GM23248 (cell line): ENCODE measurements at regions not wholly inside any gene's neighbourhood (a gene's known extent, or its start where the extent isn't known, plus 50 kb on each side); places are given as distances from the start of the nearest gene placed in this dataset.

ENCODE experiments used
- DNase-seq: peaks from one replicate; pipeline ENCODE4 v3.0.0-alpha.2; 2015
- H2AFZ ChIP-seq: fragments of 200-600 bp; sonication (generic); 2 replicates; pipeline ENCODE4 v1.6.1; 2016; ENCODE audit warnings: antibody characterized with exemption
- H3F3A ChIP-seq: fragments of 200-600 bp; sonication (generic); 2 replicates; pipeline ENCODE4 v1.6.1; 2016; ENCODE audit warnings: mild to moderate bottlenecking, antibody characterized with exemption, mixed run types; ENCODE audit not compliant: insufficient read depth
- H3K27ac ChIP-seq: fragments of 200-600 bp; sonication (generic); 2 replicates; pipeline ENCODE4 v1.5.1; 2016; ENCODE audit warnings: mild to moderate bottlenecking
- H3K27me3 ChIP-seq: fragments of 200-600 bp; sonication (generic); replicated peaks from 2 replicates; pipeline ENCODE4 v1.6.1; 2016; ENCODE audit warnings: mild to moderate bottlenecking; ENCODE audit not compliant: insufficient read depth
- H3K36me3 ChIP-seq: fragments of 200-600 bp; sonication (generic); 2 replicates; pipeline ENCODE4 v1.6.1; 2016; ENCODE audit warnings: low read depth, mild to moderate bottlenecking
- H3K4me1 ChIP-seq: fragments of 200-600 bp; sonication (generic); 2 replicates; pipeline ENCODE4 v1.6.1; 2016; ENCODE audit warnings: mild to moderate bottlenecking; ENCODE audit not compliant: insufficient read depth
- H3K4me2 ChIP-seq: fragments of 200-600 bp; sonication (generic); one replicate; pipeline ENCODE4 v1.6.1; 2016; ENCODE audit warnings: mild to moderate bottlenecking; ENCODE audit not compliant: unreplicated experiment
- H3K4me3 ChIP-seq: fragments of 200-600 bp; sonication (generic); 2 replicates; pipeline ENCODE4 v1.5.1; 2016; ENCODE audit warnings: mild to moderate bottlenecking
- H3K79me2 ChIP-seq: fragments of 200-600 bp; sonication (generic); 2 replicates; pipeline ENCODE4 v1.6.1; 2016; ENCODE audit warnings: mild to moderate bottlenecking; ENCODE audit not compliant: insufficient read depth
- H3K9ac ChIP-seq: fragments of 200-600 bp; sonication (generic); 2 replicates; pipeline ENCODE4 v1.6.1; 2016; ENCODE audit warnings: mild to moderate bottlenecking
- H3K9me2 ChIP-seq: fragments of 200-600 bp; sonication (generic); 2 replicates; pipeline ENCODE4 v1.6.1; 2016; ENCODE audit warnings: mixed run types, mild to moderate bottlenecking, moderate library complexity; ENCODE audit not compliant: insufficient read depth
- H3K9me3 ChIP-seq: fragments of 200-600 bp; sonication (generic); one replicate; pipeline ENCODE4 v1.6.1; 2017; ENCODE audit warnings: low read depth
- H4K20me1 ChIP-seq: fragments of 200-600 bp; sonication (generic); 2 replicates; pipeline ENCODE4 v1.6.0; 2016; ENCODE audit not compliant: insufficient read depth
- EZH2 ChIP-seq: fragments of 200-600 bp; sonication (generic); IDR thresholded peaks from 2 replicates; pipeline ENCODE4 v1.6.1; 2018; ENCODE audit warnings: antibody characterized with exemption, mild to moderate bottlenecking; ENCODE audit not compliant: insufficient read depth, poor library complexity, severe bottlenecking
- EZH2phosphoT487 ChIP-seq: fragments of 200-600 bp; sonication (generic); IDR thresholded peaks from 2 replicates; pipeline ENCODE4 v1.6.1; 2018; ENCODE audit warnings: antibody characterized with exemption, moderate library complexity, mild to moderate bottlenecking, low read depth; ENCODE audit not compliant: insufficient read depth
- WGBS, 2 experiments: methylation state at CpG; one replicate each; pipeline ENCODE4 v1.1.6; 2015 to 2017; ENCODE audit warnings: low lambda C conversion rate in 2 of 2, low coverage in 1 of 2; ENCODE audit errors: missing lambda C conversion rate in 2 of 2; 5-methylcytosine and 5-hydroxymethylcytosine counted together
- in situ Hi-C: fragments of 300-500 bp; cut with MboI; formaldehyde crosslinking; loops from 2 replicates; pipeline ENCODE4 v1.15.0; 2020

- H3K4me2 ChIP-seq: no peak overlapping the region
- H2AFZ ChIP-seq: no peak overlapping the region
- DNase-seq: no peak
- no peaks in the 10 kb centered on the region for H3K36me3 ChIP-seq
- no peak overlapping the region for H3K4me3 ChIP-seq
- H3K79me2 ChIP-seq: no peaks in the 10 kb centered on the region
- no peaks in the 10 kb centered on the region for H3K9me3 ChIP-seq
- no peaks in the 10 kb centered on the region for H3F3A ChIP-seq
- no peaks in the 10 kb centered on the region for H3K4me1 ChIP-seq
- TF ChIP-seq EZH2phosphoT487: no peak
- TF ChIP-seq EZH2: no peak
- no peaks in the 10 kb centered on the region for H4K20me1 ChIP-seq
- 46 to 49% methylated on average over 8 of the region's 8 CpGs for WGBS, 2 experiments
- no peak overlapping the region for H3K9ac ChIP-seq
- H3K27ac ChIP-seq: no peak overlapping the region
- in situ Hi-C loops: no loop called here
- H3K9me2 ChIP-seq: no peaks in the 10 kb centered on the region
- 0 out of 2 replicates have a peak, but pooled peaks cover 6% of the 10 kb centered on the region for H3K27me3 ChIP-seq
Observed at GRCh38 chr19:28522545-28522922, 690.4 kb downstream of the UQCRFS1 start.

GRCh38 chr19:28521614-28522544 lies 691.1 kb downstream of the UQCRFS1 start:
- H3K27ac ChIP-seq: no peak overlapping the region
- H4K20me1 ChIP-seq: no peaks in the 10 kb centered on the region
- no peak for DNase-seq
- H3K4me1 ChIP-seq: no peaks in the 10 kb centered on the region
- 0 out of 2 replicates have a peak, but pooled peaks cover 6% of the 10 kb centered on the region for H3K27me3 ChIP-seq
- no peaks in the 10 kb centered on the region for H3K9me2 ChIP-seq
- no peak overlapping the region for H3K9ac ChIP-seq
- H3F3A ChIP-seq: no peaks in the 10 kb centered on the region
- no peaks in the 10 kb centered on the region for H3K36me3 ChIP-seq
- no peaks in the 10 kb centered on the region for H3K79me2 ChIP-seq
- no peaks in the 10 kb centered on the region for H3K9me3 ChIP-seq
- in situ Hi-C loops: no loop called here
- H3K4me3 ChIP-seq: no peak overlapping the region
- 21 to 25% methylated on average over 9 of the region's 9 CpGs for WGBS, 2 experiments
- TF ChIP-seq EZH2 (no peak), EZH2phosphoT487 (no peak)
- H3K4me2 ChIP-seq: no peak overlapping the region
- H2AFZ ChIP-seq: no peak overlapping the region

GRCh38 chr19:28520998-28521568 lies 691.9 kb downstream of the UQCRFS1 start:
- Histone ChIP-seq H3K4me2 (no peak overlapping the region), H2AFZ (no peak overlapping the region), H3K9ac (no peak overlapping the region), H3K9me2 (no peaks in the 10 kb centered on the region), H3K27me3 (0 out of 2 replicates have a peak, but pooled peaks cover 6% of the 10 kb centered on the region), H3K79me2 (no peaks in the 10 kb centered on the region), H4K20me1 (no peaks in the 10 kb centered on the region), H3F3A (no peaks in the 10 kb centered on the region), H3K4me3 (no peak overlapping the region), H3K4me1 (no peaks in the 10 kb centered on the region), H3K9me3 (no peaks in the 10 kb centered on the region), H3K36me3 (no peaks in the 10 kb centered on the region), H3K27ac (no peak overlapping the region)
- TF ChIP-seq EZH2 (no peak), EZH2phosphoT487 (no peak)
- DNase-seq: no peak
- in situ Hi-C loops: no loop called here

- WGBS, 2 experiments: 22 to 23% methylated on average over 15 of the region's 15 CpGs
- Histone ChIP-seq H3K27me3 (0 out of 2 replicates have a peak, but pooled peaks cover 6% of the 10 kb centered on the region), H3K9me3 (no peaks in the 10 kb centered on the region), H3K79me2 (no peaks in the 10 kb centered on the region), H3F3A (no peaks in the 10 kb centered on the region), H3K4me2 (no peak overlapping the region), H2AFZ (no peak overlapping the region), H3K9me2 (no peaks in the 10 kb centered on the region), H3K9ac (no peak overlapping the region), H3K36me3 (no peaks in the 10 kb centered on the region), H3K4me1 (no peaks in the 10 kb centered on the region), H3K4me3 (no peak overlapping the region), H3K27ac (no peak overlapping the region), H4K20me1 (no peaks in the 10 kb centered on the region)
- in situ Hi-C loops: no loop called here
- TF ChIP-seq EZH2phosphoT487: no peak
- no peak for TF ChIP-seq EZH2
- peak; percentile 79 for DNase-seq
Observed at GRCh38 chr19:28519952-28520861, 692.7 kb downstream of the UQCRFS1 start.
